Stimulated activated CD4-positive, alpha-beta T cell treated with anti-CD3 and anti-CD28 coated beads, Interleukin-1b, Interleukin-23, amount 100 ng/mL, for 24 hours (primary cell): ENCODE measurements at regions not wholly inside any gene's neighbourhood (a gene's known extent, or its start where the extent isn't known, plus 50 kb on each side); places are given as distances from the start of the nearest gene placed in this dataset.
"Not testable (repeated sequence)": the region's sequence is repeated elsewhere in the genome, so short reads cannot be mapped to it uniquely, and the experiment has no call there.

Experiments used
- DNase-seq, 4 experiments: peaks; one replicate each; pipeline ENCODE4 v3.0.0-alpha.2; 2020; ENCODE audit warnings: low read depth in 4 of 4, low spot score in 1 of 4

- DNase-seq, result peak; percentile 58 to 78 (median 69)
Measured at GRCh38 chr12:127165567-127166392, 1101.2 kb upstream of the TMEM132C start.

- DNase-seq, result no peak
Measured at GRCh38 chr12:127169321-127170181, 1097.4 kb upstream of the TMEM132C start.

GRCh38 chr12:127170226-127171180 lies 1096.5 kb upstream of the TMEM132C start:
- DNase-seq, result no peak

- DNase-seq, result no peak
Measured at GRCh38 chr12:127172861-127173260, 1094.1 kb upstream of the TMEM132C start.

GRCh38 chr12:127173971-127174370 lies 1093.0 kb upstream of the TMEM132C start:
- DNase-seq, result not testable (repeated sequence)

GRCh38 chr12:127174881-127175280 lies 1092.1 kb upstream of the TMEM132C start:
- no peak for DNase-seq

- DNase-seq, result no peak
Measured at GRCh38 chr12:127175361-127175760, 1091.6 kb upstream of the TMEM132C start.

GRCh38 chr12:127176804-127177203 lies 1090.2 kb upstream of the TMEM132C start:
- DNase-seq, result no peak

GRCh38 chr12:127178052-127178451 lies 1088.9 kb upstream of the TMEM132C start:
- DNase-seq, result no peak

- no peak for DNase-seq
Measured at GRCh38 chr12:127178463-127178862, 1088.5 kb upstream of the TMEM132C start.

GRCh38 chr12:127179176-127179575 lies 1087.8 kb upstream of the TMEM132C start:
- DNase-seq, result no peak

GRCh38 chr12:127182018-127182417 lies 1085.0 kb upstream of the TMEM132C start:
- no peak for DNase-seq

- no peak for DNase-seq
Measured at GRCh38 chr12:127189992-127190391, 1077.0 kb upstream of the TMEM132C start.

- DNase-seq, result no peak
Measured at GRCh38 chr12:127191129-127191528, 1075.8 kb upstream of the TMEM132C start.

GRCh38 chr12:127192391-127192790 lies 1074.6 kb upstream of the TMEM132C start:
- no peak for DNase-seq

GRCh38 chr12:127193341-127193740 lies 1073.6 kb upstream of the TMEM132C start:
- no peak for DNase-seq

GRCh38 chr12:127194176-127194575 lies 1072.8 kb upstream of the TMEM132C start:
- no peak for DNase-seq

- DNase-seq, result no peak
Measured at GRCh38 chr12:127205781-127206555, 1061.0 kb upstream of the TMEM132C start.

- DNase-seq, result no peak
Measured at GRCh38 chr12:127209318-127209717, 1057.7 kb upstream of the TMEM132C start.

- DNase-seq, result no peak
Measured at GRCh38 chr12:127214186-127214585, 1052.8 kb upstream of the TMEM132C start.
